ENCODE measurements at regions not wholly inside any gene's neighbourhood (a gene's known extent, or its start where the extent isn't known, plus 50 kb on each side); places are given as distances from the start of the nearest gene placed in this dataset.

GRCh38 chr2:3040066-3040428, 337.6 kb downstream of the EIPR1 start:
- TF ChIP-seq CTCF (IDR thresholded peaks at IDR 0.05; ENCODE audit: low read length) (no peak), EZH2 (IDR thresholded peaks at IDR 0.05; ENCODE audit: borderline replicate concordance, low read length) (no peak)
